ENCODE measurements at regions not wholly inside any gene's neighbourhood (a gene's known extent, or its start where the extent isn't known, plus 50 kb on each side); places are given as distances from the start of the nearest gene placed in this dataset.

DNA sequence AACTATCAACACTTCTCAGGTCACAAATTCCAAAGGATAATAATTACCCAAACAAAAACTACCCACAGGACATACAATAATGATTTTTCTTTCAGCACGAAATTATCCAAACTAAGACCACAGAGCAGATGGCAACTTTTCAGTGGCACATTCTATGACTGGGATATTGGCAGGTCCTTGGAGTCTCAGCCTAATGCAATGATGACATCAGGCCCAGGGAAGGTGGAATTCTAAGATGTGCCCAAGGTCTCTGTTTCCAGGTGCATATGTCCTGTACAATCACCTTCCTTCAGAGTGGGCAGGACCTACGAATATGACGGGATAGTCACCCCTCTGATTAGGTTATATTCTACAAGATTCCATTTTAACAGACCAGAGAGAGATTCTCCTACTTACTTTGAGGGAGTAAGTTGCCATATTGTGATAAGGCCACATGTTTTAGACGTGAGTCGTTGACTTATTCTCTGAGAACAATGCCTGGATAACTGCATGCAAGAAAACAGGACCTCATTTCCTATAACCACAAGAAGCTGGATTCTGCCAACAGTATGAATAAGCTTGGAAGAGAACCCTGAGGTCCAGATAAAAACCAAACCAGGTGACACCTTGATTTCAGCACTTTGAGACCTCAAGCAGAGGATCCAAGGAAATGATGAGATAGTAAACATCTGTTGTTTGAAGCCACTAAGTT lies 69.9 kb downstream of the ZC3H11B start:
- H3K9ac ChIP-seq (ENCODE audit: low read depth in 1 of 3, low read length in 3 of 3), result no peak overlapping the region
- no peaks in the 10 kb centered on the region for H3K36me3 ChIP-seq (ENCODE audit: control insufficient read depth in 3 of 3, insufficient read depth in 3 of 3, low read length in 3 of 3)
- H3K27me3 ChIP-seq (ENCODE audit: control insufficient read depth in 3 of 3, insufficient read depth in 3 of 3, low read length in 3 of 3), result no peaks in the 10 kb centered on the region
- no peaks in the 10 kb centered on the region for H3K9me3 ChIP-seq (ENCODE audit: control insufficient read depth in 3 of 3, low read length in 3 of 3)
- H3K27ac ChIP-seq (ENCODE audit: low read depth, low read length), result no peak overlapping the region
- H3K4me1 ChIP-seq (ENCODE audit: control insufficient read depth in 3 of 3, insufficient read depth in 3 of 3, low read length in 3 of 3), result no peaks in the 10 kb centered on the region
- H3K4me3 ChIP-seq (ENCODE audit: low read length in 3 of 3), result no peak overlapping the region

- no peak overlapping the region for H3K27ac ChIP-seq (ENCODE audit: low read depth, low read length)
- no peaks in the 10 kb centered on the region for H3K36me3 ChIP-seq (ENCODE audit: control insufficient read depth in 3 of 3, insufficient read depth in 3 of 3, low read length in 3 of 3)
- H3K27me3 ChIP-seq (ENCODE audit: control insufficient read depth in 3 of 3, insufficient read depth in 3 of 3, low read length in 3 of 3), result no peaks in the 10 kb centered on the region
- no peaks in the 10 kb centered on the region for H3K4me1 ChIP-seq (ENCODE audit: control insufficient read depth in 3 of 3, insufficient read depth in 3 of 3, low read length in 3 of 3)
- no peak overlapping the region for H3K9ac ChIP-seq (ENCODE audit: low read depth in 1 of 3, low read length in 3 of 3)
- H3K4me3 ChIP-seq (ENCODE audit: low read length in 3 of 3), result no peak overlapping the region
- H3K9me3 ChIP-seq (ENCODE audit: control insufficient read depth in 3 of 3, low read length in 3 of 3), result no peaks in the 10 kb centered on the region
These were observed 71.0 kb downstream of the ZC3H11B start for GRCh38 chr1:219541946-219542345.

GRCh38 chr1:219539645-219540254 lies 73.2 kb downstream of the ZC3H11B start:
- H3K4me3 ChIP-seq (ENCODE audit: low read length in 3 of 3), result no peak overlapping the region
- no peaks in the 10 kb centered on the region for H3K9me3 ChIP-seq (ENCODE audit: control insufficient read depth in 3 of 3, low read length in 3 of 3)
- no peak overlapping the region for H3K27ac ChIP-seq (ENCODE audit: low read depth, low read length)
- H3K27me3 ChIP-seq (ENCODE audit: control insufficient read depth in 3 of 3, insufficient read depth in 3 of 3, low read length in 3 of 3), result no peaks in the 10 kb centered on the region
- no peak overlapping the region for H3K9ac ChIP-seq (ENCODE audit: low read depth in 1 of 3, low read length in 3 of 3)
- H3K36me3 ChIP-seq (ENCODE audit: control insufficient read depth in 3 of 3, insufficient read depth in 3 of 3, low read length in 3 of 3), result no peaks in the 10 kb centered on the region
- H3K4me1 ChIP-seq (ENCODE audit: control insufficient read depth in 3 of 3, insufficient read depth in 3 of 3, low read length in 3 of 3), result no peaks in the 10 kb centered on the region

- Histone ChIP-seq H3K36me3 (ENCODE audit: control insufficient read depth in 3 of 3, insufficient read depth in 3 of 3, low read length in 3 of 3) (no peaks in the 10 kb centered on the region), H3K4me1 (ENCODE audit: control insufficient read depth in 3 of 3, insufficient read depth in 3 of 3, low read length in 3 of 3) (no peaks in the 10 kb centered on the region), H3K9ac (ENCODE audit: low read depth in 1 of 3, low read length in 3 of 3) (no peak overlapping the region), H3K27me3 (ENCODE audit: control insufficient read depth in 3 of 3, insufficient read depth in 3 of 3, low read length in 3 of 3) (no peaks in the 10 kb centered on the region), H3K9me3 (ENCODE audit: control insufficient read depth in 3 of 3, low read length in 3 of 3) (no peaks in the 10 kb centered on the region), H3K4me3 (ENCODE audit: low read length in 3 of 3) (no peak overlapping the region), H3K27ac (ENCODE audit: low read depth, low read length) (no peak overlapping the region)
These were observed 74.0 kb downstream of the ZC3H11B start for GRCh38 chr1:219538886-219539285.

DNA sequence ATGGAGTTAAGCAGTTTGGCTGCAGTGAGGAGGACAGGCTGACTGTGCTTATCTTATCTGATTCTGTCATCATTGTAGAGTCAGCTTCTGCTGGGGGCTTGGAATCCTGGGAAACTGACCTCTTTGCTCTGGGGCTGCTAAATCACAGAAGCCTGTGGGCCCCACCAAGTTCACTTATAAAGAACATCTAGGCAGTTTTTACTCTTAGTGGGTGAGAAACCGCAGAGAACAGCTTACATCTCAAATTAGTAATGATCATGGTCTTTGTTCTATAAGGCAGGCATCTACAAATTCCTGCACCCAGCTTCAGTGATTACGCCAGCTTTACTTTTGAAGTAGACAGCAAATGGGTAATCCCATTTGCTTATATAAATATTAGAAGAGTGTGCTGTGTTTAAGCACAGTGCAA lies 75.7 kb downstream of the ZC3H11B start:
- Histone ChIP-seq H3K9me3 (ENCODE audit: control insufficient read depth in 3 of 3, low read length in 3 of 3) (no peaks in the 10 kb centered on the region), H3K27ac (ENCODE audit: low read depth, low read length) (no peak overlapping the region), H3K4me3 (ENCODE audit: low read length in 3 of 3) (no peak overlapping the region), H3K9ac (ENCODE audit: low read depth in 1 of 3, low read length in 3 of 3) (no peak overlapping the region), H3K4me1 (ENCODE audit: control insufficient read depth in 3 of 3, insufficient read depth in 3 of 3, low read length in 3 of 3) (no peaks in the 10 kb centered on the region), H3K36me3 (ENCODE audit: control insufficient read depth in 3 of 3, insufficient read depth in 3 of 3, low read length in 3 of 3) (no peaks in the 10 kb centered on the region), H3K27me3 (ENCODE audit: control insufficient read depth in 3 of 3, insufficient read depth in 3 of 3, low read length in 3 of 3) (no peaks in the 10 kb centered on the region)

GRCh38 chr1:219536038-219536437 lies 76.9 kb downstream of the ZC3H11B start:
- H3K9ac ChIP-seq (ENCODE audit: low read depth in 1 of 3, low read length in 3 of 3), result no peak overlapping the region
- no peaks in the 10 kb centered on the region for H3K9me3 ChIP-seq (ENCODE audit: control insufficient read depth in 3 of 3, low read length in 3 of 3)
- H3K27me3 ChIP-seq (ENCODE audit: control insufficient read depth in 3 of 3, insufficient read depth in 3 of 3, low read length in 3 of 3), result no peaks in the 10 kb centered on the region
- no peak overlapping the region for H3K4me3 ChIP-seq (ENCODE audit: low read length in 3 of 3)
- no peaks in the 10 kb centered on the region for H3K4me1 ChIP-seq (ENCODE audit: control insufficient read depth in 3 of 3, insufficient read depth in 3 of 3, low read length in 3 of 3)
- H3K36me3 ChIP-seq (ENCODE audit: control insufficient read depth in 3 of 3, insufficient read depth in 3 of 3, low read length in 3 of 3), result no peaks in the 10 kb centered on the region
- no peak overlapping the region for H3K27ac ChIP-seq (ENCODE audit: low read depth, low read length)

DNA sequence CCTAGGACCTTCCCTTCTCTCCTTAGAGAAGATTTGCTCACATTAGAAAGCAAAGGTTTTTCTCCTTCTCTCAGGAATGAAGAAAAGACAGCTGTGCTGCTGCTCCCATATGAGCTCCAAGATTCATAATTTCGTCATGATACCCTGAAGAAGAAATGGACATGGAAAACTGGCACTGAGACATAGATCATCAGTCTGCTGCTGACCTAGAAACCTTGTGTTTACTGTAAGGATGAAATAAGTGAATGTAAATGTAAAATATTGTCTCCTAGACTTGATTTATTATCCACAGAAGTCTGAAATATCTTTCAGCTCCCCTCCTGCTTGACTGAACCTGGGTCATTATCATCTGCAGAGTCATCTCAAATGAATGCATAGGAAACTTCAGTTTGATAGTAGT lies 77.9 kb downstream of the ZC3H11B start:
- no peaks in the 10 kb centered on the region for H3K27me3 ChIP-seq (ENCODE audit: control insufficient read depth in 3 of 3, insufficient read depth in 3 of 3, low read length in 3 of 3)
- H3K4me3 ChIP-seq (ENCODE audit: low read length in 3 of 3), result no peak overlapping the region
- H3K4me1 ChIP-seq (ENCODE audit: control insufficient read depth in 3 of 3, insufficient read depth in 3 of 3, low read length in 3 of 3), result no peaks in the 10 kb centered on the region
- no peaks in the 10 kb centered on the region for H3K9me3 ChIP-seq (ENCODE audit: control insufficient read depth in 3 of 3, low read length in 3 of 3)
- H3K36me3 ChIP-seq (ENCODE audit: control insufficient read depth in 3 of 3, insufficient read depth in 3 of 3, low read length in 3 of 3), result no peaks in the 10 kb centered on the region
- no peak overlapping the region for H3K9ac ChIP-seq (ENCODE audit: low read depth in 1 of 3, low read length in 3 of 3)
- H3K27ac ChIP-seq (ENCODE audit: low read depth, low read length), result no peak overlapping the region

DNA sequence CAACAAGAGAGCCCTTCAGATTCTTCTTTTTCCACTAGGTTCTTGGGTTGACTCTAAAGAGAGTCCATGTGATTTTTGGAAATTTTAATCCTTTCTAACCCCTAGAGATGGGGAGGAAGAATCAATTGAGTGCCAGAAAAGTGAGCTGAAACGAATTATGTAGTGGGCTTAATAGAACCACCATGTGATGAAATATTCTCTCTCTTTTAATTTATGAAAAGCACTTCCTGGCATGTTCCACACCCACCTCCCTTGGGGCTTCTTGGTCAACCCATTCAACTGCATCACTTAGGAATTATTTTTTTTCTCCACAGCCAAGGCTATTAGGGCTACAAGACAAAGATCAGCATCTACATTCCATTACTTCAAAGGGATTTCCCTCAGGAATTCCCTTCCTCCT lies 79.6 kb downstream of the ZC3H11B start:
- no peak overlapping the region for H3K27ac ChIP-seq (ENCODE audit: low read depth, low read length)
- H3K9ac ChIP-seq (ENCODE audit: low read depth in 1 of 3, low read length in 3 of 3), result no peak overlapping the region
- H3K27me3 ChIP-seq (ENCODE audit: control insufficient read depth in 3 of 3, insufficient read depth in 3 of 3, low read length in 3 of 3), result no peaks in the 10 kb centered on the region
- no peaks in the 10 kb centered on the region for H3K36me3 ChIP-seq (ENCODE audit: control insufficient read depth in 3 of 3, insufficient read depth in 3 of 3, low read length in 3 of 3)
- no peak overlapping the region for H3K4me3 ChIP-seq (ENCODE audit: low read length in 3 of 3)
- H3K4me1 ChIP-seq (ENCODE audit: control insufficient read depth in 3 of 3, insufficient read depth in 3 of 3, low read length in 3 of 3), result no peaks in the 10 kb centered on the region
- H3K9me3 ChIP-seq (ENCODE audit: control insufficient read depth in 3 of 3, low read length in 3 of 3), result no peaks in the 10 kb centered on the region

- Histone ChIP-seq H3K9ac (ENCODE audit: low read depth in 1 of 3, low read length in 3 of 3) (no peak overlapping the region), H3K4me3 (ENCODE audit: low read length in 3 of 3) (no peak overlapping the region), H3K9me3 (ENCODE audit: control insufficient read depth in 3 of 3, low read length in 3 of 3) (no peaks in the 10 kb centered on the region), H3K27ac (ENCODE audit: low read depth, low read length) (no peak overlapping the region), H3K36me3 (ENCODE audit: control insufficient read depth in 3 of 3, insufficient read depth in 3 of 3, low read length in 3 of 3) (no peaks in the 10 kb centered on the region), H3K27me3 (ENCODE audit: control insufficient read depth in 3 of 3, insufficient read depth in 3 of 3, low read length in 3 of 3) (no peaks in the 10 kb centered on the region), H3K4me1 (ENCODE audit: control insufficient read depth in 3 of 3, insufficient read depth in 3 of 3, low read length in 3 of 3) (no peaks in the 10 kb centered on the region)
These were observed 83.8 kb downstream of the ZC3H11B start for GRCh38 chr1:219529116-219529515.

DNA sequence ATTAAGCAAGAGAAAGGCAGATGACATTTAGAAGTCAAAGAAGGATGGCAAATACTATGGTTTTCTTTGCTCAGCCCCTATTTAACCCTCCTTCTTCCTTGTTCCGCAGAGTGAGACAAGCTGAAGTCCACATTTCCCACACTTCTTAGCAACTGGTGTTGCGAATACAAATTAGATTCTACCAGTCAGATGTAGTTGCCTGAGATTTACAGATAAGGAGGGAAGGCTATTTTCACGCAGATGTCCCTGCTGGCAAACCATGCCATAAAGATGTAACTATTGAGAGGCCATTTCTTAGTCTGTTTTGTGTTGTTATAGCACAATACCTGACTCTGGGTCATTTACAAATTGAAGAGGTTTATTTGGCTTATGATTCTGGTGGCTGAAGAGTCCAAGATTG lies 84.3 kb downstream of the ZC3H11B start:
- Histone ChIP-seq H3K27me3 (ENCODE audit: control insufficient read depth in 3 of 3, insufficient read depth in 3 of 3, low read length in 3 of 3) (no peaks in the 10 kb centered on the region), H3K27ac (ENCODE audit: low read depth, low read length) (no peak overlapping the region), H3K36me3 (ENCODE audit: control insufficient read depth in 3 of 3, insufficient read depth in 3 of 3, low read length in 3 of 3) (no peaks in the 10 kb centered on the region), H3K4me3 (ENCODE audit: low read length in 3 of 3) (no peak overlapping the region), H3K9ac (ENCODE audit: low read depth in 1 of 3, low read length in 3 of 3) (no peak overlapping the region), H3K9me3 (ENCODE audit: control insufficient read depth in 3 of 3, low read length in 3 of 3) (no peaks in the 10 kb centered on the region), H3K4me1 (ENCODE audit: control insufficient read depth in 3 of 3, insufficient read depth in 3 of 3, low read length in 3 of 3) (no peaks in the 10 kb centered on the region)
